ACHN (cell line): ENCODE measurements at regions not wholly inside any gene's neighbourhood (a gene's known extent, or its start where the extent isn't known, plus 50 kb on each side); places are given as distances from the start of the nearest gene placed in this dataset.
"Not testable (repeated sequence)": the region's sequence is repeated elsewhere in the genome, so short reads cannot be mapped to it uniquely, and the experiment has no call there.

Experiments used
- DNase-seq: peaks from one replicate; pipeline ENCODE4 v3.0.0-alpha.2; 2015
- in situ Hi-C: cut with HindIII; loops from 2 replicates; pipeline ENCODE4 v1.10.0; 2017; ENCODE audit warnings: low sequenced_read_pairs, low pct_ligation_motif_present, low pct_unique_long_range_greater_than_20kb

- no peak for DNase-seq
- in situ Hi-C loops = no loop called here
Observed at GRCh38 chr3:110323349-110323748, 748.3 kb upstream of the NECTIN3 start.

GRCh38 chr3:110324171-110324705 is 747.4 kb upstream of the NECTIN3 start:
- no peak for DNase-seq
- in situ Hi-C loops = no loop called here

GRCh38 chr3:110327870-110328269 is 743.7 kb upstream of the NECTIN3 start:
- no peak for DNase-seq
- in situ Hi-C loops = no loop called here

DNA sequence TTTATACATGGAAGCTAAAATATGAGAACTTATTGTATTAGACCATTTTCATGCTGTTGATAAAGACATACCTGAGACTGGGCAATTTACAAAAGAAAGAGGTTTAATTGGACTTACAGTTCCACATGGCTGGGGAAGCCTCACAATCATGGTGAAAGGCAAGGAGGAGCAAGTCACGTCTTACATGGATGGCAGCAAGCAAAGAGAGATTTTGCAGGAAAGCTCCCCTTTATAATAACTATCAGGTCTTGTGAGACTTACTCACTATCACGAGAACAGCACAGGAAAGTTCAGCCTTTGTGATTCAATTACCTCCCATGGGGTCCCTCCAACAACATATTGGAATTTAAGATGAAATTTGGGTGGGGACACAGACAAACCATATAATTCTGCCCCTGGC is 740.1 kb upstream of the NECTIN3 start:
- in situ Hi-C loops, DNase-seq: not testable (repeated sequence)

GRCh38 chr3:110332629-110333028 is 739.0 kb upstream of the NECTIN3 start:
- in situ Hi-C loops = no loop called here
- no peak for DNase-seq

- in situ Hi-C loops = no loop called here
- DNase-seq = no peak
Observed at GRCh38 chr3:110341047-110341446, 730.6 kb upstream of the NECTIN3 start.

DNA sequence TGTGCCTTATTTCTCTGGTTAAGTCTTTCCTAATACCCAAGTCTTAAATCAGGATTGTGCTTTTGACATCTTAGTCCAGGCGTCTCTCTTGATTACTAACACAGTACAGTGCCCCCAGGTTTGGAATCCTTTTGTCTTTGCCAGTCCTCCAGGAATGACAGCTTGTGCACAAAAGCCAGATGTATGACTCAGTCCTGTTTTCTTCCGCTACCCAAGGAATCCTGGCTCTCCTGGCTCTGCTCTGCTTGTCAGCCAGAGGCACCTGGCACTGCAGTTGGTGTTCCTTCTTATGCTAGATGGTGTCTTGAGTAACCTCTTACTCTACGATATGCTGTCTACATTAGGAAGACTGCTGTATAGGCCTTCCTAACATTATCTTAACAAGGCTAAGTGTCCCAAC is 728.2 kb upstream of the NECTIN3 start:
- in situ Hi-C loops = no loop called here

DNA sequence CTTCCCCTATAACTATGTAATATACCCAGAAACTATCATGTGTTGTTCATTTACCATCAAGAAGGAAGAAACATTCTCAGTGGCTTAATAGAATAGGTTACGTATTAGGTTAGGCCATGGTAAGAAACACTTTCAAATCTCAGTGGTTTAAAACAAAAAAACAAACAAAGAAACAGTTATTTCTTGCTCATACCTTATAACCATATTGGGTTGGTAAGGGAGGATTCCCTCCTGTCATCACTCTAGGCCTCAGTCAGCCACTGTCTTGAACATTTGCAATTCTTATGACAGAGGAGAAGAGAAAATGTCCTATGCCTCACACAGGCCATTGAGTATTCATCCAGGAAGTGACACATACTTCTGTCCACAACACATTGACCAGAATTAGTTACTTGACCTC is 727.7 kb upstream of the NECTIN3 start:
- peak; percentile 64 for DNase-seq
- in situ Hi-C loops = no loop called here

More for the DNA sequence above, 728.2 kb upstream of the NECTIN3 start:
- DNase-seq = peak; percentile 77

DNA sequence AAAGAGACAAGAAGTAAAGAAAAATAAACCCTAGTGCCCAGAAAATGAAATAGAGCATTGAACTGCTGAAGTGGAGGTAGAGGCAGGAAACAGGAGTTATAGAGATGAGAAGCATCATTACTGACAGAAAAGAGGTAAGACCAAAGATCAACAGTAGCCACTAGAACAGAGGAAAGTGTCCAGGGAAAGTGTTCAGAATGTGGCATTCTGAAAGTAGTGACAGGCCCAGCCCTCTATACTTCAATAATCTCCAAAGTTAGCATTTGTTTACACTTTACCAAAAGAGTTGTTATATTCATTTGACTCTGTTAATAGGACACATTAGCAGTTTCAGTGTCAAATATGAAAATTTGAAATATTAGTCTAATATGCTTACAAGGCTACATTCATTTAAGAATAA is 727.1 kb upstream of the NECTIN3 start:
- DNase-seq = peak; percentile 37
- in situ Hi-C loops = no loop called here

DNA sequence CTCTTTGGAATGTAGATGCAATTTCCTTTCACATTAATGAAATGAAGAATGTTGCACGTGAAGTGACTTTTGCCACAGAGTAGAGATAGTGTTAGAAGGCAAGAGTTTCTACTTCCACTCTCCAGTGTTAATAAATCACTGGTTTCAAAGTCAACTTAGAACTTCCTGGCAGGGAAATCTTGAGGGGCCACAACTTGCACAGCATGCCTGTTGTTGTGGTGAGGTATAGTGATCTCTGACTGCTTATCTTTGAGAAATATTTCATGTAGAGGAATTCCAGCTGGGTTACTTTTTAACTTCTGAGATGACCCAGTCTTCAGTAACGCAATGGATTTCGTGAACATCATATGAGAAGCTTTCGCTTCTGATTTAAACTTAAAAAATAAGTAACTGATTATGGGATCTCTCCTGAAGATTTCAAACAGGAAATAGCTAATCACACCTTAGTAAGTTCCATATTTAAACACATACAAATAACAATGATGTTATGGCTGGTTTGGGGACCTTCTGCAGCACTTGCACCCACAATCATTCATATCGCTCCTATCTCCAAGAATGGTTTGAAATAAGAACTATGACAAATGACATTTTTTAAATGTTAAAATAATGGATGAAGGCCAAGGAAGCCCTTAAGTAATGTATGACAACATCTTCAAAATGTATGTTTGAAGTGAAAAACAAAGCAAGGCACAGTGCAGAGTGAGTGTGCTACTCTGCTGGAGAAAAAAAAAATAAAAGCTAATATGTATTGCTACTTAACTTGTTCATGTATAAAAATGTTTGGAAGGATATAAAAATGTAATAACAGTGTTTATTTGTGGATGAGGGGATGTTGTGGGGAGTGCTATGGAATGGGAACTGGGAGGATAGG is 726.5 kb upstream of the NECTIN3 start:
- peak; percentile 97 for DNase-seq

DNA sequence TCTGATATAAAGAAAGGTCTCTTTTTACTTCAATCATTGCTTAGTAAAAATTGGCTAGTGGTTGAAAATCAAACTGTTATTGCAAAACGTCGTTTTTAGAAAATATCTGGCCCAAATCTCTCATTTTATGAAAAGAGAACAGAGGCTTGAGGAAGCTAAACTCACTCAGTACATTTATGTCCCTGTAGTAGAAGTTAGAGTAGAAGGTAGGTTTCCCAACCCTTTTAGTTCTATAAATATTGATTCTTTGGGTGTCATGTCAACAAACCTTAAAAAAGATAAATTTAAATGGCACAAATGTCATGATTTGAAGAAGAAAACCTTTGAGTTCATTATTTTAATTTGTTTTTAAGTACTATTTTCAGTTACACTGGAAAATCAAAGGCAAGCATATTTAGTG is 722.3 kb upstream of the NECTIN3 start:
- no peak for DNase-seq
- in situ Hi-C loops = no loop called here

More for the DNA sequence above, 726.5 kb upstream of the NECTIN3 start:
- in situ Hi-C loops = no loop called here

DNA sequence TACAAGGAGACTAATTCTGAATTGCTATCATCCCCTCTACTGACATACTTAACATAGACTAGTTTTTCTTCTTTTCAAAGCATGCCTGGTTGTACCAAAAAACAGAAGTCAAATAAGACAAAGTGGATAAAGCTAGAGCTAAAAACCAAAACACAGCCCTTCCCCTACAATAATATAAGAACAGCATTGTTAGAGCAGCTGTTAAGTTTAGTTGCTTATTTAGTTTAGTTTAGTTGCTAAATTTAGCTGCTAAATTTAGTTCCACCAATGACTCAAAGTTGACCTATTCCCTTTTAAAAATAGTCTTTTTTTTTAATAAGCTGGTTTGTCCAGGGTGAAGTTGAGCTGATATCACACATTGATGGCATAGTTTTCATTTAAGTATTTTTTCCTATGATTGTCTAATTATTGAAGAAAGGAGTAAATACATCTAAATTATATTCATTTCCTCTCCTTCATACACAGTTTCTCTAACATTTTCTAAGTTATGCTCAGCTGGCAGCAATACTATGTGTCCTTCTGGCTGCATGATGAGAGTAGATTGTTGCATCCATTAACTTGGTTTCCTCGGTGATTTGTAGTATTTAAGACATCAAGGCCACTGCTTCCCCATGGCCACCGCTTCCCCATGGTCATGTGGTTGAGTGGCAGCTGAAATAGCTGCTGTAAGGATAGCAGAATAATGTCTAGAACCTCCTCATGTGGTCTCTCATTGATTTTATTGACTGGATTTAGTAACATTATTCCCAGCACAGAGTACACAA is 718.6 kb upstream of the NECTIN3 start:
- DNase-seq = no peak
- in situ Hi-C loops = no loop called here

DNA sequence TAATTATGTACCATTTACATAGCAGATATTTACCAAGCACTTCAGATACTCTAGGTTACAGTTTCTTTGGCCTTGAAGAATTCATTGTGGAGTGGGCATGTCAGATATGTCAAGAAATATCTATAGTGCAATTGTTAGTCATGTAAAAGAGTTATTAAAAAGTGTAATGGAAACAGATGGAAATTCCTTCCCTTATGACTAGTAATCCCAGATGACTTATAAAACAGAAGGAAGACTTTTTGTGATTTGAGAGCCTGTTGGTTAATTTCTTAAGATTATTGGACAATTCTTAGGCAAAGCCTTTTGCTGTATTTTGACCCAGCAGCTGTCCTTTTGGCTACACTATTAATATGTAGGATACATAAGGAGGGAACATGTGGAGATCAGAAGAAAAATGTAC is 708.9 kb upstream of the NECTIN3 start:
- in situ Hi-C loops = no loop called here
- no peak for DNase-seq

GRCh38 chr3:110367289-110367688 is 704.3 kb upstream of the NECTIN3 start:
- DNase-seq, in situ Hi-C loops: not testable (repeated sequence)

- no peak for DNase-seq
- in situ Hi-C loops = no loop called here
Observed at GRCh38 chr3:110375751-110376518, 695.7 kb upstream of the NECTIN3 start.

DNA sequence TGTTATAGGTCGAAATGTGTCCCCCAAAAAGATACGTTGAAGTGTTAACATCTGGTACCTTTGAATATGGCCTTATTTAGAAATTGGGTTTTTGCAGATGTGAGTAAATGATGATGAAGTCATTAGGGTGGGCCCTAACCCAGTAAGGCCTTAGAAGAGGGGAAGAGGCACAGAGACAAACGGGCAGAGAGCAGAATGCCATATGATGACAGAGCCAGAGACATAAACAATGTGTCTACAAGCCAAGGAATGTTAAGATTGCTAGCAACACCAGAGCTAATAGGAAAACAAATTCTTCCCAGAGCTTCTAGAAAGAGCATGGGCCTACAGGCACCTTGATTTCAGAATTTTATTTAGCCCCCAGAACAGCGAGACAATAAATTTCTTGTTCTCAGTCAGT is 693.1 kb upstream of the NECTIN3 start:
- in situ Hi-C loops = no loop called here
- no peak for DNase-seq

DNA sequence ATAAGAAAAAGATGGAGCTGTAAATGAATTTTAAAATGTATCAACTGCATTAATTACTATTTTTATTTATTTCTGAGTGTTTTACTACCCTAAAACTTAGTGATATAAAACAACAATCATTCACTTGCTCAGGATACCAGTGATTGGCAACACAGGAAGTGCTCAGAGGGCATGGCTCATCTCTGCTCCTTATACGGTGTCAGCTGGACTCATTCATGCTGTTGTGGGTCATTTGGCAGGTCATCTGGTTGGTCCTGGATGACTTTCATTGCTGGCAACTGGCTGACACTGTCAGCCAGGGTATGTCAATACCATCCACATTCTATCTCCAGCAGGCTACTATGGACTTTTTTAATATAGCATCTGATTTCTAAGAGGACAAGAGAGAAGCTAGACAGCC is 689.6 kb upstream of the NECTIN3 start:
- DNase-seq = peak; percentile 6
- in situ Hi-C loops = no loop called here

DNA sequence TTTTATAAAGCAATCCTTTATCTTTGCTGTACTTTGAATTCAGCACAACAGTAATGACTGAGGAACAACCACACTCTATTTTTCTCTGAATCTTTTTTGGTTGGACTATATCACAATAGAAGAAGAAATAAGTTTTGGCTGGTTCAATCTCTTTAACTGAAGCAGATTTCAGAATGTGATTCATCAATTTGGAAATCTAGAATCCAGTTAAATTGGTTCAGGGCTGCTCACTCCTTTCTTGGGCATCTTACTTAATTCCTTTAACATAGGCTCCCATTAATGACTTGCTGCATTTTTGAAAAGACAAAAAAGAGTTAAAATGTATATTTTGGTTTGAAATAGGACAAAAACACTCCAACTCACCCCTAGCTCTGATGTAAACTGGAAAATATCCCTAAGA is 688.3 kb upstream of the NECTIN3 start:
- in situ Hi-C loops = no loop called here
- DNase-seq = no peak

- DNase-seq = no peak
- in situ Hi-C loops = no loop called here
Observed at GRCh38 chr3:110384601-110385000, 687.0 kb upstream of the NECTIN3 start.
